HuH-7 (cell line): ENCODE measurements at regions not wholly inside any gene's neighbourhood (a gene's known extent, or its start where the extent isn't known, plus 50 kb on each side); places are given as distances from the start of the nearest gene placed in this dataset.
A peak's percentile ranks its signal among the peaks of the same experiment; 100 is the strongest.
"Not testable (repeated sequence)": the region's sequence is repeated elsewhere in the genome, so short reads cannot be mapped to it uniquely, and the experiment has no call there.

ENCODE experiments used
- DNase-seq: peaks from one replicate; pipeline ENCODE4 v3.0.0; 2011; ENCODE audit warnings: low spot score

GRCh38 chr7:67843615-67844014 is 847.0 kb downstream of the TYW1 start:
- no peak for DNase-seq

- no peak for DNase-seq
Measured at GRCh38 chr7:67847092-67847787, 850.6 kb downstream of the TYW1 start.

DNA sequence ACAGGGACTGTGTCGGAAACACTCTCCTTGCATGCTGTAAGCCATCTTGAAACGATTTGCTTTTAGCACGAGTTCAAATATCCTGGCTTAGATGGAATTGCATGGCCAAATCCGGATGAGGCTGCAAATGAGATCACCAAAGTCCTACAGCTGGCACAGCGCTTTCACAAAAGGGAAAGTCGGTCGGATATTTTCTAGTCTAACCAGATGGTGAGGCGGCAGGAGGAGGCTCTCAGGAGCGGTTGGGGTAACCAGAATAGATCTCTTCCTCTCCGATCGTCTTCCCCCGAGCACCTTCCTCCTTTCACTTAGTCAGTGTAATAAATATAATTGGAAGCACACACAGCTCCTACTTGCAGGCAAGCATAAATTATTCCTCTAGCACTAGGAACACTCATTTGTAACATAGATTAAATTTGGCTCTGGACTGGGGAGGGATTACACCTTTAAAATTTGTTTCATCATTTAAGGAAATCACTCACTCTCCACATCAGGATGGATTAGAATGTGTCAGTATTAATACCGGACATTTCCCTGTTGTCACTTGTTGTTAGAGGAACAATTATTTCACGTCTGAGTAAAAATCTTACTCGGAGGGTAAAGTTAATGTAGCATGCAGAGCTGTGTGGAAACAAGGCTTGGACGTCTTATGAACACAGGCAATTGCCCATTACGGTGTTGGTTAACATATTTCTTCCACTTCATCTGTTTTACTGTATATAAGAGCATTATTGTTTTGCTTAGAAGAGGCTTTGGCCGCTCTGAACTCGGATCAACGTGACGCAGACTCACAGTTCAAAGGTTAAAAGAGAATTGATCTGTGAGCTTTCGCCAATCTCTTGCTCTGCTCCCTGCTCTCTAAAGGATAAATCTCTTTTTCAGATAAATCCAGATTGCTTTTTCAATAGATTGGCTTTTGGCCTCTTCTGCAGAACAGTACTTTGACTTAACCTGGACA is 857.9 kb downstream of the TYW1 start:
- DNase-seq, result peak; percentile 26

DNA sequence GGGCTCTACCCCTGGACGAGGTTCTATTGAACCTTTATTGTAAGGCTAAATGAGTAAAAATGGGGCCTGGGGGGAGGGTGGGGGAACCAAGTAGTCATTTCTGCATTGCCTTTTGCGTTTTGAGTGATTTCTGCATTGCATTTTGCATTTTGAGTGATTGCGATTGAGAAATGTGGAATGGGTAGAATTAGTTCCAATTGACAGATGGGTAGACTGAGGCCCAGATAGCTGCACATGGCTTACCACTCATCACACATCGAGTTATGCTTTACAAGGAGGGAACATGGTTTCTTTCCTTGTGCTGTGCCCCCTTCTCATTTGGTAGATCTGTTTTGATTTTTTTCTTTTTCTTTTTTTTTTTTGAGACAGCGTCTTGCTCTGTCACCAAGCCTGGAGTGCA is 858.7 kb downstream of the TYW1 start:
- no peak for DNase-seq

- DNase-seq, result no peak
Measured at GRCh38 chr7:67856046-67856445, 859.4 kb downstream of the TYW1 start.

DNA sequence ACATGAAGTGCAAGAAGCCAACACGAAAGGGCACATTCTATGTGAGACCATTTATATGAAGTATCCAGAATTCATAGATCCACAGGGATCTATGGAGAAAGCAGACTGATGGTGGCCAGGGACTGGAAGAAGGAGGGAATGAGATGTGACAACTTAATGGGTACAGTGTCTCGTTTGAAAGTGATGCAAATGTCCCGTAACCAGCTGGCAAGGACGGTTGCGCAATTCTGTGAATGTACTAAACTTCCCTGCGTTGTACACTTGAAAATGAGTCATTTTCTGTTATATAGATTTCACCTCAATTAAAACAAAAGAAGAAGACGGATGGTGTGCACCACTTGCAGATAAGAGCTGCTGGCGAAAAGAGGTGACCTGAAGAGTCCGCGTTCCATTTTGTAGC is 861.1 kb downstream of the TYW1 start:
- DNase-seq, result no peak

DNA sequence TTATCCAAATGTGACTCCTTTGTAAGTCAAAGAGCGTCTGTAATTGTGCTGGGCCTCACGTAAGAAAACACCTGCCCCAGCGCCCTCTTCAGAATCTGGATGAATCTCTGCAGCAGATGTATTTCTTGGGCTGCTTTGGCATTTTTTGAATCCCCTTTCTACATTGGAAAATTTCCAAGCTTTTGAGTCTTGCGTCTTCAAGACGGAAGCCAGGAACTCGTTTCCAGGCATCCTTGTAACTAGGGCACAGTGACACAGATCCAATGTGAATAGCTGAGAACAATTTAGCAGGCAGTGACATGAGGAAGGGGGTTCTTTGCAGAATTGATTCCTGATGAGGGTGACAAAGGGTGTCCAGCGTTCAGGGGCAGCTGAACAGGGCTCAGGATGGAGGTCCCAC is 862.3 kb downstream of the TYW1 start:
- no peak for DNase-seq

DNA sequence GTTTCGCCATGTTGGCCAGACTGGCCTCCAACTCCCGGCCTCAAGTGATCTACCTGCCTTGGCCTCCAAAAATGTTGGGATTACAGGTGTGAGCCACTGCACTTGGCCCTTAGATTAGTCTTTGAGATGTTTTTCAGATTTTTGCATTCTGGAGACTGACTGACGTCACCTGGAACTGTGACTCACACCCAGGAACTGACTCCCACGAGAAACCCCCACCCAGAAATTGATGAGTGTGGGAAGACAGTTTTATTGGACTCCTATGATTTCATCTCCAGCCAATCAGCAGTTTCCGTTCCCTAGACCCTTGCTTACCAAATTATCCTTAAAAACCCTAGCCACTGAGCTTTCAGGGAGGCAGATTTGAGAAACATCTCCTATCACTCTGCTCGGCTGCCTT is 867.3 kb downstream of the TYW1 start:
- DNase-seq, result no peak

DNA sequence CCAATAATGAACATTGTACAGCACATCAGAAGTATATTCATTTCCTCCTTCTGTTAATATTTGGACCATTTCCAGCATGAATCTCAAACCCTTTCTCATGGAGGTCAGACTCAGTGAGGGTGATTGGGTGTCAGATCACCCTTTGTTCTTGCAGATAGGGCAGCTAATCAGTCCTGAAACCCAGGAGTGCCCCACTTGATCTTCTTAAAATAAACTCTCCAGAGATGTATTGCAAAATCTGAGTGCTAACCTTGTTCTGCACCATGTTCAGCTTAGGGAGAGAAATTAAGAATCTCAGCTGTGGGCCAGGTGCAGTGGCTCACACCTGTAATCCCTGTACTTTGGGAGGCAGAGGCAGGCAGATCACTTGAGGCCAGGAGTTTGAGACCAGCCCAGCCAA is 869.4 kb downstream of the TYW1 start:
- no peak for DNase-seq

DNA sequence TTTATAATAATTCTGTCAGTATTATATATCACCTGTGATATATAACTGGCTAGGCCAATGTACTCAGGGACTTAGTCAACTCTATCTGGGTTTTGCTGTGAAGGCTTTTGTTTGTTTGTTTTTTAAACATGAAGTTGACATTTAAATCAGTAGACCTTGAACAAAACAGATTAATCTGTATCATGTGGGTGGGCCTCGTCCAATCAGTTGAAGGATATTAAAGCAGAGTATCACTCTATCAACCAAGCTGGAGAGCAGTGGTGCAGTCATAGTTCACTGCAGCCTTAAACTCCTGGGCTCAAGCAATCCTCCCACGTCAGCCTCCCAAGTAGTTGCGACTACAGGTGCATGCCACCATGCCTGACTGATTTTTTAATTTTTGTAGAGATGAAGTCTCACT is 870.2 kb downstream of the TYW1 start:
- DNase-seq, result no peak

DNA sequence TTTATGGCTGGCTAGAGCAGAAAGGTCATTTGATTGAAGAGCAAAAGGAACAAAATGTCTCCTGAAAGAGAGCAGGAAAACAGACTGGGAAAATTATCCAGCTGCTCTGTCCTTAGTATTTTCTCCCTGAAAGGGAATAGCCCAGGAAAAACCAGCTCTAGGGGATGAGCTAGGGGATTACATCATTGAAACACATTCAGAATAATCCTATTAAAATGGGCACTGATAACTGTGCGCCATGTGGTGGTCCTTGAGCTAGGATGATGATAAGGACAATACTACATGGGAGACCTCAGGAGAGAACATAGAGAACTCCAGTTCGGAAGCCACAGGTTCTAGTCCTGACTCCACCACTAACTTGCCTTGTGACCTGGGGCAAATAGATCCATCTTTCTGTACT is 873.8 kb downstream of the TYW1 start:
- DNase-seq, result no peak

DNA sequence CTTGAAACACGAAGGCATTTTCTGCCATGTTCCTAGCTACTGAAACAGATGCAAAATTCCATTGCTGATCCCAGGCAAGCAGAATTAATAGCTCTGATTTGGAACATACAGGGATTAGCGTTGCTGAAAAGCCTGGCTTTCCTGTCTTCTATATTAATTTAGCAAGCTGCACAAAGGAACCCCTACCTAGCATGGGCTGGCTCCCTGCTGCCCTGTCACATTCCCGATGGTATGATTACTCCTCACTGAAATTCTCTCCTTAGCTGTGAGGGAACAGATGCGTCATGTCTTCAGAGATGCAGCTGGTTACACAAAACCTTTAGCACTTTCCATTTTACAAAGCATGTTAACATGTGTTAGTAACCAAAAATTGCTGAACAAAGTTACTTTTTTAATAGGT is 878.9 kb downstream of the TYW1 start:
- DNase-seq, result no peak

DNA sequence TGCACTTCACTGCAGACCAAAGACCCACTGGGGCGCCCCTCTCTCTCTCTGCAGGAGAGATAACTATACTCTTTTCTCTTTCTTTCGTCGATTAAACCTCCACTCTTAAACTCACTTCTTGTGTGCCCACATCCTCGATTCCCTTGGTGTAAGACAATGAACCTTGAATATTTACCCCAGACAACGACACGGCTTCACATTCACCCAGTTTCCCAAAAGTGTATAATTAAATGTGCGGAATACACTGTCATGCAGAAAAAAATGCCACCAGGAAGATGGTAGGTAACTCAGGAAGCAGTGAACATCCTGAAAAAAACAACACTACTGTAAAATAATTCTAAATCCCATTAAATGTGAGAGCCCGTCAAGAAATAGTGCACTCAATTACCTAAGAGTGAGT is 882.2 kb downstream of the TYW1 start:
- no peak for DNase-seq

- no peak for DNase-seq
Measured at GRCh38 chr7:67882843-67883242, 886.2 kb downstream of the TYW1 start.

DNA sequence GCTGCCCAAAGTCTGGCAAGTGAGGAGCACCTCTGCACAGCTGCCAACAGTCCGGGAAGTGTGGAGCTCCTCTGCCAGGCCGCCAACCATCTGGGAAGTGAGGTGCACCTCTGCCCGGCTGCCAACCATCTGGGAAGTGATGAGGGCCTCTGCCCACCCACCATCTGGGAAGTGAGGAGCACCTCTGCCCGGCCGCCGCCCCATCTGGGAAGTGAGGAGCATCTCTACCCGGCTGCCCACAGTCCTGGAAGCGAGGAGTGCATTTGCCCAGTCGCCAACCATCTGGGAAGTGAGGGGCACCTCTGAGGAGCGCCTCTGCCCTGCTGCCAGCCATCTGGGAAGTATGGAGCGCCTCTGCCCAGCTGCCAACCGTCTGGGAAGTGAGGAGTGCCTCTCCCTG is 893.7 kb downstream of the TYW1 start:
- DNase-seq, result no peak

GRCh38 chr7:67894746-67895145 is 898.1 kb downstream of the TYW1 start:
- DNase-seq, result no peak

DNA sequence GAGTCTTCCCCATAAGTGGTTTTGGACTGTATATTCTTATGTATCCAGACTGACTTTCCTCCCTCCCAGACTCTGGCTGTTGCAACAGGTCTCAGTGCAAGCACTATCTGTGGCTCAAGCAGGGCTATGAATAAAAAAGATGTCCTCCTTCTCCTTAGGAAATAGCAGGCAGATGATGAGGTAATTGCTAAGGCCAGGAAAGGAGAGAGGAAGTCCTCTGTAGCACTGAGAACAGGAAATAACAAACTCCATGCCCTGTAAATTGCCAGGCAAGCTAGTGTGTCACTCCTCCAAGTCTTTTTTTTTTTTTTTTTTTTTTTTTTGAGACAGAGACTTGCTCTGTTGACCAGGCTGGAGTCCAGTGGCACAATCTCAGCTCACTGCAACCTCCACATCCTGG is 900.1 kb downstream of the TYW1 start:
- no peak for DNase-seq

- DNase-seq, result no peak
Measured at GRCh38 chr7:67900456-67900855, 903.8 kb downstream of the TYW1 start.

DNA sequence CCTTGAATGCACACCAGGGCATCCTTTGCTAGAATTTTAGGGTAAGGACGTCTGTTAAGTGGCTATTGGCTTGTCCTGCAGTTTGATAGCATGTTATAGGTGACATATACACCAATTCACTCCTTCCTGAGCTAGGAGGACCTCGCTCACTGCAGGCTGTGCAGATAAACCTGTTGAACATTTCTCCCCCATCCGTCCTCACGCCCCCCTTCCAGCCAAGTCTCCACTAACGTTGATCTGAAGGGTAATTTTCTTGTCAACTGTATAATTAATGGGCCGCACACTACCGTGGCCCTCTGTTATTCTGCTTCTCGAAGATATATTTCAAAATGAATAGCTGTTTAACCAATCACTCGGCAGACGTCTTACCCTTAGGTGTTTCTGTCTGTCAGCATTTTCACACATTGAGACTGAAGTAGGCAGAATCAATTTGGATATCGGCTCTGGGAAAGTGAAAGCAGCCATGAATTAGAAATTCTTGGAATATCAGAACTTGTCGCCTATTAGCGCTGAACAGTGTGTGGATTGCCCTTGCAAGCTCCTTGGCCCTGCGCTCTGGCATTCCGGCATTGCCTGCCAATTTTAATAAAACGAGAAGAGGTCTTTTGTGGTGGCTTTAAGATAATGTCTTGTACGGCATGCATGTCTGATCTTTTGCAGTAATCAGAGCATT is 905.3 kb downstream of the TYW1 start:
- DNase-seq, result no peak

DNA sequence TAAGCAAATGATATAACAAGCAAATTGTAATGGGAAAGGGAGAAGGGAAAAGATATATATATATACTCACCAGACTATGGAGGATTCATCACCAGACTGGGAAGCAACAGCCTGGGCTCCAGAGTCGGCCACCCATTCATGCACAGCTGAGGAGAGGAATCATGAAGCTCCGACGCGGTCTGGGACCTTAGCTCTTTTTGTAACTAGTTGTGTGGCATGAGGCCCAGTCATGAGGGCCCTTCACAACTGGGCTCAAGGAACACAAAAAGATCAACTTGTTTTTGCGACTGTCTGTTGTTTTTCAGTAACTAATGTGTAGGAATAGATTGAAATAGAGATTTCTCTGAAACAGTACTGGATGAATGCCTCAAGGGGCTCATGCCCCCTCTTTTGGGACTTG is 911.2 kb downstream of the TYW1 start:
- DNase-seq, result no peak

- DNase-seq, result no peak
Measured at GRCh38 chr7:67912437-67912836, 915.8 kb downstream of the TYW1 start.

DNA sequence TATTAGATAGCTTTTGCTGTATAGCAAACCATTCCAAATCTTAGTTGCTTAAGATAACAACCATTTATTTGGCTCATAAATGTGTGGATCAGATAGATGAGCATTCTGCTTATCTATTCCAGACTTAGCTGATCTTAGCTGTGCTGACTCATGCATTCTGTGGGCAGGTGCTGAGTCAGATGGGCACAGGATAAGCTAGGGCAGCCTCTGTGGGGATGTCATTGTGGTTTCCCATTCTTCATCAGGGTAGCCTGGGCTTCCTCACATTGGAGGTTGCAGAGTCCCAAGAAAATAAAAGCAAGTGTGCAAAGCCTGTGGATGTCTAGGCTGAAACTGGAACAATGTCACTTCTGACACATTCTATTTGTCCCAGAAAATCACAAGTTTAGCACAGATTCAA is 917.0 kb downstream of the TYW1 start:
- no peak for DNase-seq

GRCh38 chr7:67916111-67916510 is 919.5 kb downstream of the TYW1 start:
- DNase-seq, result not testable (repeated sequence)
